Uterus (tissue), 3 donors: ENCODE measurements at regions not wholly inside any gene's neighbourhood (a gene's known extent, or its start where the extent isn't known, plus 50 kb on each side); places are given as distances from the start of the nearest gene placed in this dataset.

Source experiments
- DNase-seq, 2 donors: peaks; one replicate each; pipeline ENCODE4 v3.0.0-alpha.2; 2019 to 2020
- H3K27ac ChIP-seq, 2 donors: fragments of 200-600 bp; sonication (generic); 1 replicate in 1 of 2; 2 replicates in 1 of 2; pipeline ENCODE4 v1.5.1; 2016 to 2018
- H3K27me3 ChIP-seq, 2 donors: fragments of 200-600 bp; sonication (generic); one replicate each; pipeline ENCODE4 v1.5.1; 2018 to 2019; ENCODE audit warnings: control low read depth in 1 of 2
- H3K36me3 ChIP-seq, 2 donors: fragments of 200-600 bp; sonication (generic); one replicate each; pipeline ENCODE4 v1.5.1; 2019; ENCODE audit warnings: control low read depth in 1 of 2
- H3K4me1 ChIP-seq, 2 donors: fragments of 200-600 bp; sonication (generic); one replicate each; pipeline ENCODE4 v1.5.1; 2018 to 2019; ENCODE audit warnings: control low read depth in 1 of 2
- H3K4me3 ChIP-seq, 2 donors: fragments of 200-600 bp; sonication (generic); 1 replicate in 1 of 2; 2 replicates in 1 of 2; pipeline ENCODE4 v1.5.1; 2018 to 2019; ENCODE audit warnings: mild to moderate bottlenecking in 1 of 2
- H3K9me3 ChIP-seq, 2 donors: fragments of 200-600 bp; sonication (generic); one replicate each; pipeline ENCODE4 v1.5.1; 2019; ENCODE audit warnings: control low read depth in 1 of 2
- CTCF ChIP-seq, 4 experiments: fragments of 200-600 bp in 2 of 4; fragments of 450-650 bp in 2 of 4; sonication (generic) in 2 of 4; IDR thresholded peaks; one replicate each; pipeline ENCODE4 v1.5.1; 2016 to 2019; ENCODE audit warnings: antibody characterized with exemption in 4 of 4, mild to moderate bottlenecking in 2 of 4, moderate library complexity in 1 of 4
- POLR2A ChIP-seq, 2 donors: fragments of 450-650 bp; IDR thresholded peaks; one replicate each; pipeline ENCODE4 v1.6.1; 2016; ENCODE audit warnings: antibody characterized with exemption in 2 of 2, mild to moderate bottlenecking in 1 of 2, moderate library complexity in 1 of 2
- intact Hi-C: fragments of 100-400 bp; cut with DNase I; formaldehyde crosslinking; loops from one replicate; pipeline ENCODE4 v1.15.1; 2023; ENCODE audit warnings: low total_unique reads
- donor health status: DM: yes; HTN: yes; CAD: no.

- intact Hi-C loops, result no loop called here
- H3K27ac ChIP-seq, result no peak overlapping the region
- no peak overlapping the region for H3K4me3 ChIP-seq
- DNase-seq, result no peak
- H3K36me3 ChIP-seq, result no peaks in the 10 kb centered on the region
- no peak for TF ChIP-seq CTCF (IDR thresholded peaks at IDR 0.05)
- no peak for TF ChIP-seq POLR2A (IDR thresholded peaks at IDR 0.05)
- H3K9me3 ChIP-seq, result no peaks in the 10 kb centered on the region
- H3K4me1 ChIP-seq, result peaks cover 0 to 13% of the 10 kb centered on the region in 2 donors
- no peaks in the 10 kb centered on the region for H3K27me3 ChIP-seq
Observed at GRCh38 chr9:129467004-129467588, 153.8 kb downstream of the C9orf50 start.

DNA sequence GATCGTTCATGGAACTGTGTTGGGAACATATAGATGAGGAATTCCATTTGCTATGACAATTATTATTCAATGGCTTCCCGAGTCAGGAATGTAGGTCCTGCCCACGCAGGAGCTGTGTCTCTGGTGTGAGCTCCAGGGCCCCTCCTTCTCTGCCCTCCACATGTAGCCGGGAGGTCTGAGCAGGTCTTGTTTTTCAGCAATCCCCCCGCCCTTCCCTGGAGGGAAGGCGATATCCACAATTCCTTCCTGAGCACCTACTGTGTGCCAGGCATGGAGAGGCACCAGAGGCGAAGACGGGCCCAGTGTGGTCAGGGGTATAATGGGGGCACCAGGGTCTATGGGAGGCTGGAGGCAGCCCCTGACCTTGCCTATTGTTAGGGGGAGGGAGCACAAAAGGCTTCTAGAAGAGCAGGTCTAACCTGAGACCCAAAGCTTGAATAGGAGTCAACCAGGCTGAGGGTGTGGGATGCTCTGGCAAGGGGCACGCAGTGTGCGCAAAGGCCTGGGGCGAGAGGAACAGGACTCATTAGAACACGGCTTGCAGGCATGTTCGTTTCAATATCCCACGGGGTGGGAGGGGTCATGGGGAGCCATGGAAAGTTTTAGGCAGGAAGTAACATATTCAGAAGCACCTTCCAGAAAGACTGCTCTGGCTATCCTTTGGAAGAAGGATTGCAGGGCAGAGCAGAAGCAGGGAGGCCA, 154.9 kb downstream of the C9orf50 start:
- DNase-seq, result no peak
- peaks cover 4 to 19% of the 10 kb centered on the region in 2 donors for H3K4me1 ChIP-seq
- no peaks in the 10 kb centered on the region for H3K36me3 ChIP-seq
- TF ChIP-seq POLR2A (IDR thresholded peaks at IDR 0.05), result no peak
- TF ChIP-seq CTCF (IDR thresholded peaks at IDR 0.05), result no peak
- H3K27me3 ChIP-seq, result no peaks in the 10 kb centered on the region
- no peak overlapping the region for H3K4me3 ChIP-seq
- H3K27ac ChIP-seq, result peak overlapping the region; percentile 28 to 39
- H3K9me3 ChIP-seq, result no peaks in the 10 kb centered on the region
- intact Hi-C loops, result no loop called here

- Histone ChIP-seq H3K9me3 (no peaks in the 10 kb centered on the region), H3K27me3 (no peaks in the 10 kb centered on the region), H3K36me3 (no peaks in the 10 kb centered on the region), H3K4me3 (no peak overlapping the region), H3K27ac (peak overlapping the region; percentile 28 to 39), H3K4me1 (peaks cover 4 to 22% of the 10 kb centered on the region in 2 donors)
- DNase-seq, result peak; percentile 60 to 70
- intact Hi-C loops, result loop anchor here (5.0 kb wide), 1 partner anchor 53 kb away; no protein-coding TSS in a partner anchor
- TF ChIP-seq CTCF (IDR thresholded peaks at IDR 0.05) (no peak), POLR2A (IDR thresholded peaks at IDR 0.05) (no peak)
Observed at GRCh38 chr9:129464972-129465833, 155.7 kb downstream of the C9orf50 start.

GRCh38 chr9:129463994-129464393, 156.9 kb downstream of the C9orf50 start:
- intact Hi-C loops, result loop anchor here (5.0 kb wide), 1 partner anchor 52 kb away; no protein-coding TSS in a partner anchor

GRCh38 chr9:129463477-129463876, 157.4 kb downstream of the C9orf50 start:
- TF ChIP-seq POLR2A (IDR thresholded peaks at IDR 0.05), result no peak
- no peak for TF ChIP-seq CTCF (IDR thresholded peaks at IDR 0.05)
- intact Hi-C loops, result loop anchor here (5.0 kb wide), 1 partner anchor 51 kb away; no protein-coding TSS in a partner anchor
- peaks cover 14 to 38% of the 10 kb centered on the region in 2 donors for H3K4me1 ChIP-seq
- no peak overlapping the region for H3K4me3 ChIP-seq
- DNase-seq, result no peak
- peak overlapping the region in 1 of 2 donors; percentile 1 for H3K27ac ChIP-seq
- H3K9me3 ChIP-seq, result no peaks in the 10 kb centered on the region
- H3K27me3 ChIP-seq, result no peaks in the 10 kb centered on the region
- no peaks in the 10 kb centered on the region for H3K36me3 ChIP-seq

More at GRCh38 chr9:129463994-129464393, 156.9 kb downstream of the C9orf50 start:
- no peak for TF ChIP-seq POLR2A (IDR thresholded peaks at IDR 0.05)
- DNase-seq, result no peak
- no peak overlapping the region for H3K4me3 ChIP-seq
- H3K4me1 ChIP-seq, result peaks cover 14 to 32% of the 10 kb centered on the region in 2 donors
- peak overlapping the region in 1 of 2 donors; percentile 1 for H3K27ac ChIP-seq
- H3K36me3 ChIP-seq, result no peaks in the 10 kb centered on the region
- H3K9me3 ChIP-seq, result no peaks in the 10 kb centered on the region
- H3K27me3 ChIP-seq, result no peaks in the 10 kb centered on the region
